Upper lobe of left lung (tissue), 4 donors: ENCODE measurements at regions not wholly inside any gene's neighbourhood (a gene's known extent, or its start where the extent isn't known, plus 50 kb on each side); places are given as distances from the start of the nearest gene placed in this dataset.

Experiments used
- CTCF ChIP-seq, 6 experiments: fragments of 450-650 bp in 4 of 6; fragments of 200-600 bp in 2 of 6; sonication (generic) in 2 of 6; IDR thresholded peaks; one replicate each; pipeline ENCODE4 v1.5.1; 2016 to 2019; ENCODE audit warnings: antibody characterized with exemption in 6 of 6
- EP300 ChIP-seq, 4 donors: sonication (generic); formaldehyde crosslinking; IDR thresholded peaks; one replicate each; pipeline ENCODE4 v1.5.1; 2017; ENCODE audit warnings: antibody characterized with exemption in 4 of 4, control low read depth in 2 of 4
- POLR2A ChIP-seq, 4 donors: fragments of 450-650 bp; IDR thresholded peaks; one replicate each; pipeline ENCODE4 v1.5.1; 2016 to 2017; ENCODE audit warnings: antibody characterized with exemption in 4 of 4, mild to moderate bottlenecking in 2 of 4
- POLR2AphosphoS5 ChIP-seq, 2 donors: sonication (generic); formaldehyde crosslinking; IDR thresholded peaks; one replicate each; pipeline ENCODE4 v1.5.1; 2017; ENCODE audit warnings: antibody characterized with exemption in 2 of 2

GRCh38 chr16:65601781-65602180, 479.9 kb upstream of the CDH11 start:
- TF ChIP-seq CTCF (IDR thresholded peaks at IDR 0.05) = no peak
- no peak for TF ChIP-seq EP300 (IDR thresholded peaks at IDR 0.05)
- TF ChIP-seq POLR2A (IDR thresholded peaks at IDR 0.05) = no peak
- TF ChIP-seq POLR2AphosphoS5 (IDR thresholded peaks at IDR 0.05) = no peak
